Anterior cingulate cortex (tissue), 58 donors: ENCODE measurements at regions not wholly inside any gene's neighbourhood (a gene's known extent, or its start where the extent isn't known, plus 50 kb on each side); places are given as distances from the start of the nearest gene placed in this dataset.
"Not testable (repeated sequence)": the region's sequence is repeated elsewhere in the genome, so short reads cannot be mapped to it uniquely, and the experiment has no call there.

Experiments
- DNase-seq, 58 donors: peaks; one replicate each; lab custom pipeline; 2025; lab: John Stamatoyannopoulos, UW

- no peak for DNase-seq
Measured at GRCh38 chr5:27129926-27130325, 91.5 kb upstream of the CDH9 start.

- DNase-seq = no peak
Measured at GRCh38 chr5:27125856-27126255, 87.5 kb upstream of the CDH9 start.

GRCh38 chr5:27124590-27124989 lies 86.2 kb upstream of the CDH9 start:
- DNase-seq = no peak

- DNase-seq = not testable (repeated sequence)
Measured at GRCh38 chr5:27119736-27120321, 81.4 kb upstream of the CDH9 start.

GRCh38 chr5:27103486-27103885 lies 65.1 kb upstream of the CDH9 start:
- DNase-seq = no peak

- DNase-seq = not testable (repeated sequence)
Measured at GRCh38 chr5:27095761-27096160, 57.4 kb upstream of the CDH9 start.

- DNase-seq = no peak
Measured at GRCh38 chr5:27093279-27093678, 54.9 kb upstream of the CDH9 start.

GRCh38 chr5:27091858-27092257 lies 53.5 kb upstream of the CDH9 start:
- DNase-seq = no peak

- DNase-seq = not testable (repeated sequence)
Measured at GRCh38 chr5:27088822-27089221, 50.4 kb upstream of the CDH9 start.
